Embryonic facial prominence (tissue), 1 donor: ENCODE measurements at regions not wholly inside any gene's neighbourhood (a gene's known extent, or its start where the extent isn't known, plus 50 kb on each side); places are given as distances from the start of the nearest gene placed in this dataset.
"Not testable (repeated sequence)": the region's sequence is repeated elsewhere in the genome, so short reads cannot be mapped to it uniquely, and the experiment has no call there.

Source experiments
- DNase-seq: peaks from one replicate; pipeline ENCODE4 v3.0.0-alpha.2; 2016; ENCODE audit errors: extremely low spot score

DNA sequence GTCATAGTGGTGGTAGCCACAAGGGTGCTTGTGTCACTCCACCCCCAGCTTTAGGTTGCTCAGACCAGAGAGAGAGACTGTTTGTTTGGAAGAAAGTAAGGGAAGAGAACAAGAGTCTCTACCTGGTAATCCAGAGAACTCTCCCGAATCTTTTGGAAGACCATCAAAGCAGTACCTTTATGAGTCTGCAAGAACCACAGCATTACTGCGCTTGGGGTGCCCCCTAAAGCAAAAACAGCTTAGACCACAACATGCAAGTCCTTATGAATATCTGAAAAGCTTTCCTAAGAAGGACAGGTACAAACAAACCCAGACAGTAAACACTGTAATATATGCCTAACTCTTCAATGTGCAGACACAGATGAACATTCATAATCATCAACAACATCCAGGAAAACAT is 1398.6 kb upstream of the C9orf72 start:
- DNase-seq = no peak

DNA sequence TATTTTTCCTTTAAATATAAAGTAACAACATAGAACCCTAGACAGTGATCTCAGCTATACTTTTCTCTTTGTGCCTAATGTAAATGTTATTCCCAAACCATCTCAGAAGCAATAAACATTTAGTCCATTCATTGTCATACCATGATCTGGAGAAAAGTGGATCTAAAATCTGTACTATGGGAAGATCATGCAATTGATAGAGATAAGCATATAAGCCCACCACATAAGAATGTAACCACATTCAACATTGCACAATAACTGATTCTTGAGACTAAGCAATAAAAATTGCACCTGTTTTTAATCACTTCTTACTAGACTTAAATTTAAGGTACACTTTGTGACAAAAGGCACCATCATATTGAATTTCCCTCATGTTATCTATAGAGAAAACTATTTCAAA is 1403.0 kb upstream of the C9orf72 start:
- DNase-seq = no peak

DNA sequence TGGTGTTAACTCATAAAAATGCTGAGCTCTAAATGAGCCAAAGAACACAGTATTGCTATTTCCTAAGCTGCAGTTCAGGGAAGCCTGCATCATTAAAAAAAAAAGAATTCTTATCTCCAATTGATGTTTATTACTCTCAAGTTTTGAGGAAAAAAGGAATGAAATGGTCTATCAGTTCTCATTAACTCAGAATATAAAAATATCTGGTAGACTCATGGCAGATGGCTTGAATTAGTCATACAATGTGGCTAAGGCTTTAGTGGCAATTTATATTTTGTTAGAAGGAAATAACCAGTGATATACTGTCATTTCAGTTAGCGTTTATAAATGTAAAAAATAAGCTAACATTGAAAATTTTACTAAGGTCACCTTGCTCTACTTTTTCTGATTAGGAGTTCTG is 1403.4 kb upstream of the C9orf72 start:
- DNase-seq = no peak

DNA sequence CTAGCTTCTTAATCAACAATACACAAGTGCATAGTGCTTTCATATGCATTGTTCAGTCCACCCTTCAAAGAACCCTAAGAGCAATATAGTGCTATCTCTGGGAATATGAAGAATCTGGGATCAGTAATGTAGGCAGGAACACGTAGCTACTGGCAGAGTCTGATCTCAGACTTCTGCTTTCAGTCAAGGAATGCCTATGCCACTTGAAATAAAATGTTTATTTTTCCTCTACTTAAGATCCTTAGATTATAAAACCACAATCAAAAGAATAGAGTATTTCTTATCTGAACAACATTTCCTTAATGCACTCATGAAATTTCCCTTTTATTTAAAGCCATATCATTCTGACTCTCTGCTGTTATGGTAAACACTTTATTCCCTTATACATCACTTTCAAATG is 1407.8 kb upstream of the C9orf72 start:
- no peak for DNase-seq

DNA sequence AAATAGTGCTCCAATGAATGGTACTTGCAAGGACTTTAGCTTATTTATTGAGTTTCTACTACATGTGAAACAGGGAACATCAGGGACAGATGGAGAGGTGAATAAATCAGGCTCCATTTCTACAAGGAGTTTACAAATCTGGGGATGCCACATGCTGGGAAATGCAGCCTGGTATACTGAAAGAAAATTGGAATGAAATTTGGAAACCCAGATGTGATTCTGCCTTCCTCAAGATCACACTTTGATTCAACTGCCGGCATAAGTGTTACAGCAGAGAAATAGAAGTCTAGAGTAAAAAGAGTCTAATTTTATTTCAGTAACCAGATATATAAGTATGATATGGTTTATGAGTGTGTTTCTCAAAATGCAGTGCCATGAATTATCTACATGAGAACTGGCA is 1408.4 kb upstream of the C9orf72 start:
- no peak for DNase-seq

DNA sequence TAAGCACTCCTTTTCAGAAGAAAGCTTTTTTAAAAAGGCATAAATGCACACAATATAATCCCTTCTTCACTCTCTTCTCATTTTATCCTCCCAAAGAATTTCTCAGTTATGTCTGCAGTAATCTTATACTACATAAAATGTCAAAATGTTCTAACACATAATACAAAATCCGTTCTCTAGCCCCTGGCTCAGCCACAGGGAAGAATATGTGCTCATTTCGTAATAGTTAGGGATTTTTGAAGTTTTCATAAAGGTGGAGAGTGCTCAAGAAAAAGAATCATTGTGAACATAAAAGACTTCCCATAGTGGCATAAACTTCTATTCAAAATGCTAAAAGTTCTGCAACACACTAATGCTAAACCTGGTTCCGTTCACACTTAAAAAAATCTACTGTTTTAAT is 1410.7 kb upstream of the C9orf72 start:
- no peak for DNase-seq

DNA sequence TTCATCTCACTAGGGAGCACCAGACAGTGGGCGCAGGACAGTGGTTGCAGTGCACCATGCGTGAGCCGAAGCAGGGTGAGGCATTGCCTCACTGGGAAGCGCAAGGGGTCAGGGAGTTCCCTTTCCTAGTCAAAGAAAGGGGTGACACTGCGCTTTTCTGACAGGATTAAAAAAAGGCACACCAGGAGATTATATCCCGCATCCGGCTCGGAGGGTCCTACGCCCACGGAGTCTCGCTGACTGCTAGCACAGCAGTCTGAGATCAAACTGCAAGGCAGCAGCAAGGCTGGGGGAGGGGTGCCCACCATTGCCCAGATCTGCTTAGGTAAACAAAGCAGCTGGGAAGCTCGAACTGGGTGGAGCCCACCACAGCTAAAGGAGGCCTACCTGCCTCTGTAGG is 1416.7 kb upstream of the C9orf72 start:
- DNase-seq = not testable (repeated sequence)

DNA sequence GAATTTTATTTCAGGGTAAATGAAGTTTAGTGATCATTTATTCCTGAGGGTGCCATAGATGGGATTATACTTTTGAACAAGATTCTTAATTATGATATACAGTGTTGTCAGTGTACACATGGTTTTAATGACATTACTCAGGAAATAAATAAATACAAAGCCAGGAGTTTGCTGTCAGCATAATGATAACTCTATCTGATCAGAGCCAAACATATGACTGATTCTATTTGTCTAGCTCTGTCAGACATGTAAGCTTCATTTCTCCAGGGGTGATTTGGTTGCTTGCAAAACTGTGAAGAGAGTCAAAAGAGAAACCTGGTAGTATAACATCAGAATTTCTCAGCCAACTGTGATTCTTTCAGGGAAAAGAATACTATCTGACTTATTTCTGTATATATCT is 1425.8 kb upstream of the C9orf72 start:
- DNase-seq = no peak

DNA sequence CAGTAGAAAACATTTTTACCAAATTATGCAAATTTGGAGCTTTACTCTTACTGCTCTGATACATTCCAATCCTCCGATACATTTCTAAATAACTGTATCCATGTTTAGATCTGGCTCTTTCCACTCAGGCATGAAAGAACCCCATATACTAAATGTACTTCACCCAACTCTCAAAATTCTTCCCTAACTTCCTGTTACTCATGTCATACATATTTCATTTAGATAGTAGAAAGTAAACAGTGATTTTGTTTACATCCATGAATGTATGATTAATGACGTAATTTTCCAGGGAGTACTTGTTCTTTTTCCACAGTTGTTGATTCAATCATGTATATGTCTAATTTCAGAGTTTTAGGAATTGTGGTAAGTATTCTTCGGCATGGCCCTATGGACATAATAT is 1426.5 kb upstream of the C9orf72 start:
- DNase-seq = no peak

DNA sequence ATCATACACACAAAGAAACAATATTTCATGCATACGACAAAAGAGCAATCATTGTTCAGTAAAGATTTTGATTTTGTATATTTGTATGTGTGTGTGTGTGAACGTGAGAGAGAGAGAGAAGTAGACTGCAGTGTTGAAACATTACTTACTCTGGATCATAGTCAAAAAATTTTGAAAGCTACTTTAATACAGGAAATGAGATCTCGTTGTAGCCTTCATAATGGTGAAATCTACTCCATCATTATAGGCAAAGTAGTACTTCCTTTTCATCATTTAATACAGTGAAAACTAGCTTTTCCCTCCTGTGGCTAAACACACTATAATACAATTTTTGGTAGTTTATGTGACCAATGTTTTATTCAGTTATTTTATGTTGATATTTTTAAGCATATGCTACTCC is 1427.7 kb upstream of the C9orf72 start:
- DNase-seq = no peak

DNA sequence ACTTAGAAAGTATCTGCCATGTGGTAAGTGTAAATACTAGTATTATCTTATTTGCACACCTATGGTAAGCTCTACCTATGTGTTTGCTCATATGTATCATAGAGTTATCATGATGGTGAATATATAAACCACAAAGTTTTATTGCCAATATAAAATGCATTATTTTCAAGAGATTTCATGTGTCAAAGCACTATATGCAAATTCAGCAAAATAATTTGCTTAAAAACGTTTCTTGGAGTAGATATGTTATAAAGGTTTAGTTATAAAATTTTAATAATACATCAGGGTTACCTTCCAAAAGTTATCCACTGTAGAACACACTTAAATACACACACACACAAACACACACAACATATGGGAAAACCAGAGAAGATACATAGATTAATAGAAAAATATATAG is 1431.7 kb upstream of the C9orf72 start:
- no peak for DNase-seq

DNA sequence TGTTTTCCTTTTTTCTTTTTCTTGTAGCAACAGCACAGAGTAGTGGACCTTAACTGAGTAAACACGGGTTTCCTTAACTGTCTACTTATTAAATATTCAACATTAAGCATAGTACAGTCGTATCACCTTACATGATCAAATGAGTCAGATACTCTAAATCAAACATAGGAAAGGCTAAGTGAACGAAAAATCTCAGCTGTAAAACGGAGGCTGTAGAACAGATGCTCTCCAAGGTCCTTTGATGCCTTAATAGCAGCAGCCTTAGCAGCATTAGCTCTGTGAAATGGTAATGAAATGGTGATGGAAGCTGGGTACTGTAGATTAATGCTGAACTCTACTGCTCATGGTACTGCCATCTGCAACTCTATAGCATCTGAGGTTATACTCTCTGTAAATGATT is 1433.3 kb upstream of the C9orf72 start:
- no peak for DNase-seq

DNA sequence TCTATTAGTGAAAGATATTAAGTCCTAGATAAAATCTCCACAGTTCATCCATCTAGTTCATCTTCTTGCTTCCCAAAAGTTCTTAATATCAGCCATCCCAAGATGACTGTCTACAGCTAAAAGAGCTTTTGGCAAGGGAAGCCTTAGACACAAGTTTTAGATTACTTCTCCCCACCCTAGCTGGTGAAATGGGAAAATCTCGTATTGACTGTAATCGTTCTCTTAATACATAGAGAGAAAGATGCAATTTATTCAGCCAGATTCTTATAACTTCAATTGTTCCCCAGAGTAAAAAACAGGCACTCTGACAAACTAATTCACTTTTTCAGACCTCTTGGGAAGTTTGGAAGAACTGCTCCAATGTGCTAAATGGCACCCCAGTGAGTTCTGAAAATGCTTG is 1439.6 kb upstream of the C9orf72 start:
- no peak for DNase-seq

DNA sequence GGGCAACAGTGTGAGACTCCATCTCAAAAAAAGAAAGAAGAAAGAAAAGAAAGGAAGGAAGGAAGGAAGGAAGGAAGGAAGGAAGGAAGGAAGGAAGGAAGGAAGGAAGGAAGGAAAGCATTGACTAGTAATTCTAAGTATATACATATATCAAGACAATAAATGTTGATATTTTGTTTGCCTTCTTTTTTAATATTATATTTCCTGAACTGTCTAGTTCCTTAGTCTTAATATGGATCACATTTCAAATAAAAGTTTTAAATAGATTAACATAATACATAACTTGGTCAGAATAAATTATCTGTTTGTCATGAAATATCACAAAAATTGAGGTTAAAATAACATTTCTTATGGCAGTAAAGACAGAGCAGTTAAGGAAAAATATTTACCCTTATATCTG is 1448.4 kb upstream of the C9orf72 start:
- no peak for DNase-seq

DNA sequence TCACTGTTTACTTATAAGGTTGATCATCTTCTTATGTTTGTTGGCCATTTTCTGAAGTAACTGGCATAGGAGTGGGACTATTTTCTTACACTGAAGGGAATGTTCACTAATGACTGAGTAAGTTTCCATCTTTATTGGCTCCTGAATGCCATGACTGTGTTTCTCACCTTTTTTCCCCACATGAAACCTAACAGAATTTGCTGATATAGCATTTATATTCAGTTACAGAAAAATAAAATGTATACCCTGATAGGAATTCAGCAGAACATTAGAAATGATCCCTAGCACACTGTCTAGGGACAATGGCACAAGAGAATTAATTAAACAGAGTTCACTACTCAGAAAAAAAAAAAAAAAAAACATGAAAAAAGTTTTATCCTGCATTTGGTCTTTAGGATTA is 1465.1 kb upstream of the C9orf72 start:
- no peak for DNase-seq

DNA sequence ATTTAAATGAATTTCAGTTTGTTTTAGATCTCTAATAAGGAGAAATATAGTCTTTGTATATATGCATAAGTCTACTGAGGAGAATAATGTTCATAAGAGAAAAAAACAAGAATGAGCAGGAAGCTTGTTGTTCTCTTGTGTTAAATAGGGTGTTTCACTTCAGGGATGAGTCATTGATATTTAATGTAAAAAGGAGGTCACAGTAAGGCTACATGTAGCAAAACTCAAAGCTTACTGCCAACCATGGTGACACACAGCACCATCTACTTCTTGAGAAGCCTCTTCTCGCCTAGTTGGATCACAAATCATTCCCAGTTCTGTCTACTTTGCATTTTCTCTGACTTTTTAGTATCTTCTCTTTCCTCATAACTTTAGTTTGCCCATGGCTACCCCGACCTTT is 1466.0 kb upstream of the C9orf72 start:
- DNase-seq = no peak

DNA sequence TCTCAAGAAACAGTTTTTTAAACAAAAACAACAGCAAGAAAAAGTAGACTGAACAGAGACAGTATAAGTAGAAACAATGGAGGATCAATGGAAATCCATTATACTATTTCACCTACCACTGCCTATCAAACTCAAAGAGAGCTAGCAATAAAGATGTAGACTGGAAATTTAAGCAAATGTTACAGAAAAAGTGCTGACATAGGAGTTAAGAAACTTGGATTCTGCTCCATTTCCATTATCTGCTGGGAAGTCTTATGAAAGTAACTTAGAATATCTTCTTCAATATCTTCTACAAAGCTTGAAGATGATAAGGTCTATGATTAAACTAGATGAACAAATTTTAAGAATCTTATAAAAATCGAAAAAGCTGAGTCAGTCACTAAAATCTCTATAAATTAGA is 1469.8 kb upstream of the C9orf72 start:
- DNase-seq = no peak

DNA sequence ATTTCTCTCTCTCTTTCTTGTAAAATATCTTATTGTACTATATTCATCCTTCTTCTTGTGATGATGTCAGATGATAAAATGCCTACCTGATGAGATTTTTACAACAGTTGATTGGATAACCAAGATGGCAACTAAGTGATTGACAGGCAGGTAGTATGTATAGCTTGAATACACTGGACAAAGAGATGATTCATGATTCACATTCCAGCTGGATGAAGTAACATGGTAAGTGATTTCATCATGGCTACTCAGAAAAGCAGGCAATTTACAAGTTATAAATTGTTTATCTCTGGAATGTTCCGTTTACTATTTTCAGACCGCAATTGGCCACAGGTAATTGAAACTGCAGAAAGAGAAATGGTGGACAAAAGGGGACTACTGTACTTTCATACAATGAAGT is 1471.7 kb upstream of the C9orf72 start:
- DNase-seq = no peak

DNA sequence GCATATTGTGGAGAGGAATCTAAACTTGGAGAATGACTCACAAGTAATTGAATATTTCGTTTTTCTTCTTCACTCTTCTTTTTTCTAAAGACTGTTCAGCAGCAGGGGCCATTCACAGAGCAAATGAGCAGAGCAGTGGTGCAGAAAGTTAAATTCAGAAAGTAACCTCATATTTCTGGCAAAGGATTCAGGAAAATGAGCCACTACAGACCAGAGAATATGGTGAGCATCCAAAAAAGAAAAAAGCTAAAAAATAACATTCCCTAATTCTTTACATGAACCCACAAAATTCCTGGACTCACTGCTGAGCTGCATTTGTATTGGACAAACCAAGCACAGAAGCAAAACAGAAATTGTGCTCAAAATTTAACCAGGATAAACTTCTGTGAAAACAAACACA is 1486.8 kb upstream of the C9orf72 start:
- DNase-seq = no peak

DNA sequence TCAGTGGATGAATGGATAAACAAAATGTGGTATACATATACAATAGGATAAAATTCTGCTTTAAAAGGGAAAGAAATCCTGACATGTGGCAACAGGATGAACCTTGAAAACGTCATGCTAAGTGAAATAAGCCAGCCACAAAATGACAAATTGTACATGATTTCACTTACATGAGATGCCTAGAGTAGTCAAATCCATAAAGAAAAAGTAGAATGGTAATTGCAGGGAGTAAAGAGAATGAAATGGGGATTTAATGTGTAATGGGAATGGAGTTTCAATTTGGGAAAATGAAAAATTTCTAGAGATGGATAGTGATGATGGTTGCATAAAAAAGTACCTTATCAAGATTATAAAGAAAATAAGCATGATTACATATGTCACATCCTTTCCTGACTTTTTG is 1489.2 kb upstream of the C9orf72 start:
- no peak for DNase-seq

DNA sequence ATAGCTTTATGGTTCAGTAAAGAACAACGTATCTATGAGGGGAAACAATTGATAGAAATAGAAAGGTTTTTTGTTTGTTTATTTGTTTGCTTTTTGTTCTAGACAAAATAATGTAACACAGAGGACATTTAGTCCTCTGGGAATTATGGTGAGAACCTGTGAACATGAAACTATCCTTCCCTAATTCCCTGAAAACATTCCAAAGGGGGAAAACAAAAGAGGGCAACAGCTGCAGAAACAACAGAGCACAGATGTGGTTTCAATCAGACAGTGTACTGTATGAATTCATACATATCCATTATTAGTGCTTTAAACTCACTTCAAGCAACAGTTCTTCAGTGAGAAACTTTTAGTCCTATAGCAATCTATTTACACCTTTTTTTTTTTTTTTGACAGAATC is 1489.8 kb upstream of the C9orf72 start:
- no peak for DNase-seq

DNA sequence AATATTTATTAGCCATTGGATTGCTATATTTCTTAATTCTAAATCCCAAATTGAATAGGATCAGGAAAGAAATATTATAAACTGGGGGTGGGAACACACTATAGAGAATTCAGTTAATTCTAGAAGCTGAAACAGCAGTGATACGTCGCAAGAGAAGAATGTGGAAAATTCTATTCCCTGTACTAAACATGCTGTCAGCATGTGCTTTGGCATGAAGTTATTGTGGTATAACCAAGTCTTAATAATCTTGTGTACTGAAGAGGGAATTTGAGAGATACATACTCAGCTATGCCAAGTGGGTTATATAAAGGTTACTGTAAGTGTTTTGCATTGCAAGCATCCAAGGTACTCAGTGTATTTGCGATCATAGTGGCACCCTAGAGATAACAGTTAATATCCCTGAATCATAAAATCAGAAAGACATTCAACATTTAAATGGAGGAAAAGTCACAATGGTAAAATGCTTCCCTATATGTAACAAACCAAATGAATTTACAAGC is 1492.9 kb upstream of the C9orf72 start:
- DNase-seq = no peak

DNA sequence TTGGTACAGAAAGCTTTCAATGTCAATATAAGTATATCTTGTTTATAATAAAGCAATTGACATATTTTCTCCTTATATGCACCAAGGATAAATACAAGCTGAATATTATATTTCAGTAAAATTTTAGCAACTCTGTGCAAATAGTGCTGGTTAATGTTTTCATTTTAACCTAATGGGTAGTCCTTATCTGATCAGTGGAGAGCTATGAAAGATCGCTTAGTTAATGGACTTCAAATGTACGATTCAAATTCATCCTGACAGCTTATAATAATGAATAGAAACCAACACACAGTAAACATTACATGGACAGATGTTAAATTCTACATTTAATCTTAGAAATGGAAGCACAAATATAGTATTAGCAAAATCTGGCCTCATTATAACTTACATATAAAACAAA is 1495.2 kb upstream of the C9orf72 start:
- DNase-seq = no peak

DNA sequence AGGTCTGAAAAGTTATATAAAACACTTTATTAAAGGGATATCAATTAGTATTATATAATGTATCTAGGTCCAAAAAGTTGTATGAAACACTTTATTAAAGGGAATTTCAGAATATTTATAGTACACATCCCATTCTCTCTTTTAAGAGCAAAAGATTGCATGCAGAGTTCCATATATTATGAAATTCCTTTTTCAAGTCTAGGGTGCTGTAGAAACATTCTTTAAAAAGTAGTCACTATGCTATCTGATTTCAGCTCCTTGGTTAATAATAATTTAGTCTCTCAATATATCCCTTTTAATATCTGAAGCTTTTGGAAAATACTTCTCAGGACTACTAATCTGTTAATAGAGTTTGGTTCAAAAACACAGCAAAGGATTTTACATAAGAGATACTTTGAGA is 1496.1 kb upstream of the C9orf72 start:
- no peak for DNase-seq

DNA sequence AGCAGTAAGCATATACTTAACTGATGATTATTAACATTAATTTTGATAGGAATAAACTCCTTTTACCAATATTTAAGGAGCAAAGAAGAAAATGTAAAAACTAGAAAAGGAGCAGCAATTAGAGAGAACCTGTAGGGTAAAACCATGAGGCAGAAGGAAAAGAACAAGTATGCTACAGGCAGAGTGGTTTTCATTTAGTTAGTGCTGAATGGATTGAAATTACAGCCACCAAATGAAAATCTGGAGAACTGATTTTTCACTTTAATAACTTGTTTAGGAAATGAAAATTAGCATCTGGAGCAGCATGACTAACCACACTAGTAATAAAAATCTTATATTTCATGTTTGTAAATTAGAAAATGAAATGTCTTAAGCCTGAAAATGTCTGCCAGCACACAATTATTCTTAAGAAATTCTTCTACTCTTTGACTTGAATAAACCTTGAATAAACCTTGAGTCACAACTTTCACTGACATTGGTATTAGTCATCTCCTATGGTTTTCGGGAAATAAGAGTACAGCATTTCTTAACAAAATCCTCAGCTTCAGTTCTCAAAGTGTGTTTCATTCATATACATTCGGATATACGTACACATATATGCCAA is 1504.9 kb upstream of the C9orf72 start:
- DNase-seq = no peak
